Mesodermal cell (in vitro differentiated cells): ENCODE measurements at regions not wholly inside any gene's neighbourhood (a gene's known extent, or its start where the extent isn't known, plus 50 kb on each side); places are given as distances from the start of the nearest gene placed in this dataset.

Experiments
- H3K27ac ChIP-seq: 2 replicates; pipeline ENCODE4 v1.7.0; 2013; ENCODE audit warnings: mild to moderate bottlenecking, low read depth, low read length, moderate library complexity; ENCODE audit not compliant: severe bottlenecking
- H3K36me3 ChIP-seq: 2 replicates; pipeline ENCODE4 v1.7.1; 2013; ENCODE audit warnings: mild to moderate bottlenecking, low read length, moderate library complexity; ENCODE audit not compliant: control insufficient read depth, insufficient read depth
- H3K4me1 ChIP-seq: one replicate; pipeline ENCODE4 v1.7.1; 2013; ENCODE audit warnings: mild to moderate bottlenecking, low read length; ENCODE audit not compliant: insufficient read depth, control insufficient read depth, poor library complexity, severe bottlenecking
- H3K4me3 ChIP-seq: 2 replicates; pipeline ENCODE4 v1.7.0; 2013; ENCODE audit warnings: low read length, control low read depth, mild to moderate bottlenecking; ENCODE audit not compliant: insufficient read depth, poor library complexity, severe bottlenecking; ENCODE audit errors: extremely low read depth
- H3K9me3 ChIP-seq: 2 replicates; pipeline ENCODE4 v1.7.1; 2013; ENCODE audit warnings: mild to moderate bottlenecking, low read length, moderate library complexity; ENCODE audit not compliant: control insufficient read depth
- WGBS, 2 experiments: methylation state at CpG; one replicate each; pipeline ENCODE4 v1.1.5; 2013; ENCODE audit warnings: missing lambda C conversion rate in 2 of 2; ENCODE audit not compliant: insufficient coverage in 2 of 2; 5-methylcytosine and 5-hydroxymethylcytosine counted together

DNA sequence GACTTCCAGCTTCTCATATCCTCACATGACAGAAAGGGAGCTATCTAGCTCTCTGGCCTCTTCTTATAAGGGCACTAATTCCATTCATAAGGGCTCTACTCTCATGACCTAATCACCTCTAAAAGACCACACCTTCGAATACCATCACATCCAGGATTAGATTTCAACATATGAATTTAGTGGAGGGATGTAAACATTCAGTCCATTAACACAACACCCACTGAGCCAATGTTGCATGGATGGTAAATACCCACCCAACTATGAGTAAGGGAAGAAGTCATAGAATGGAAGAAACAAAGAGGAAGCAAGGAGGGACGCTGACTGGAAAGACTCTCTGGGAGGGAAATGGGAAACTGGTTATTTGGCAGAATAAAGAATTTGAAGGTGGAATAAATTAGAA is 112.6 kb upstream of the CCDC112 start:
- no peak overlapping the region for H3K4me3 ChIP-seq
- H3K9me3 ChIP-seq = no peaks in the 10 kb centered on the region
- no peaks in the 10 kb centered on the region for H3K36me3 ChIP-seq
- no peak overlapping the region for H3K27ac ChIP-seq
- 78% methylated on average over 1 of the region's 2 CpGs; no CpG with 5 or more reads in 1 of the 2 experiments for WGBS, 2 experiments
- no peaks in the 10 kb centered on the region for H3K4me1 ChIP-seq

DNA sequence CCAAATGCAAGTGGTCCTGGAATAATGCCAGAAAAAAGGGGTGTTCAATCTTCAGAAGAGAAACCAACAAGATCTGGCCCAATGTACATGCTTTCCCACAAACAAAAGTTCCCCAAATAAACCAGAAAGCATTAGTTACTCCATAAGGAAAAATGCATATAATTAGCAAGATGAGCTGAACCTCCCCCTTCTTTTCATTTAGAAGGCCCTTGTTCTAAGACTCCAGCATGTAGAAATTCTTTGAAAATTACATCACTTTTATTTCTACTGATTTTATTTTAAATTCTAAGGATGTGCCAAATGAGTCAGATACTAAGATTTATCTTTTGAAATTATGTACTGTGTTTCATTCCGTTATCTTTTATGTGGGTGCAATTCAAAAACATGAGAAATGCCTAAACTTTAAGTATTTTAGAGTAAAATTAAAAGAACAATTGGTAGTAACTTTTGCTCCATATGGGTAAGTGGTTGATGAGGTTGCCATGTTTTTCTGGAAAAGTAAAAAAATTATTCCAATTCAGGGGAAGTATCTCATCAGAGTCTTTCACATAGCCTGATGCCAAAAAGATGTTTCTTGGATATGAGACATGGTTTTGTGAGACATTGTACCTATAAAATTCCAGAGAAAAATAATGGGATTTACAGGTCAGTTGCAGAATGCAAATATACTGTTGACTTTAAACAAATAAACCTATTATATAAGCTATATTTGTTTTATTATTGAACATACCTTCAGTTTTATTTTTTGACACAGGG is 106.5 kb upstream of the CCDC112 start:
- H3K4me3 ChIP-seq = no peak overlapping the region
- H3K4me1 ChIP-seq = no peaks in the 10 kb centered on the region
- H3K27ac ChIP-seq = no peak overlapping the region
- 100% methylated on average over 1 of the region's 1 CpG; no CpG with 5 or more reads in 1 of the 2 experiments for WGBS, 2 experiments
- no peaks in the 10 kb centered on the region for H3K36me3 ChIP-seq
- no peaks in the 10 kb centered on the region for H3K9me3 ChIP-seq

GRCh38 chr5:115402092-115402491 is 105.6 kb upstream of the CCDC112 start:
- Histone ChIP-seq H3K4me1 (no peaks in the 10 kb centered on the region), H3K9me3 (no peaks in the 10 kb centered on the region), H3K27ac (no peak overlapping the region), H3K36me3 (no peaks in the 10 kb centered on the region), H3K4me3 (no peak overlapping the region)
- 54 to 64% methylated on average over 3 to 4 of the region's 4 CpGs for WGBS, 2 experiments

DNA sequence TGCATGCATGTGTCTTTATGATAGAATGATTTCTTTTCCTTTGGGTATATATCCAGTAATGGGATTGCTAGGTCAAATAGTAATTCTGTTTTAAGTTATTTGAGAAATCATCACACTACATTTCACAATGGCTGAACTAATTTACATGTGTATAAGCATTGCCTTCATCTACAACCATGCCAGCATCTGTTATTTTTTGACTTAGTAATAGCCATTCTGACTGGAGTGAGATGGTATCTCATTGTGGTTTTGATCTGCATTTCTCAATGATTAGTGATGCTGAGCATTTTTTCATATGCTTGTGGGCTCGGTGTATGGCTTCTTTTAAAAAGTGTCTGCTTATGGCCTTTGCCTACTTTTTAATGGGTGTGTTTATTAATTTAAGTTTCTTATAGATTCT is 102.3 kb upstream of the CCDC112 start:
- no peaks in the 10 kb centered on the region for H3K36me3 ChIP-seq
- no peaks in the 10 kb centered on the region for H3K9me3 ChIP-seq
- no peak overlapping the region for H3K27ac ChIP-seq
- H3K4me3 ChIP-seq = no peak overlapping the region
- 80 to 83% methylated on average over 1 of the region's 1 CpG for WGBS, 2 experiments
- H3K4me1 ChIP-seq = no peaks in the 10 kb centered on the region

- 100% methylated on average over 1 of the region's 2 CpGs for WGBS, 2 experiments
- Histone ChIP-seq H3K36me3 (no peaks in the 10 kb centered on the region), H3K9me3 (no peaks in the 10 kb centered on the region), H3K27ac (no peak overlapping the region), H3K4me1 (no peaks in the 10 kb centered on the region), H3K4me3 (no peak overlapping the region)
These were observed 100.2 kb upstream of the CCDC112 start for GRCh38 chr5:115396688-115397087.

DNA sequence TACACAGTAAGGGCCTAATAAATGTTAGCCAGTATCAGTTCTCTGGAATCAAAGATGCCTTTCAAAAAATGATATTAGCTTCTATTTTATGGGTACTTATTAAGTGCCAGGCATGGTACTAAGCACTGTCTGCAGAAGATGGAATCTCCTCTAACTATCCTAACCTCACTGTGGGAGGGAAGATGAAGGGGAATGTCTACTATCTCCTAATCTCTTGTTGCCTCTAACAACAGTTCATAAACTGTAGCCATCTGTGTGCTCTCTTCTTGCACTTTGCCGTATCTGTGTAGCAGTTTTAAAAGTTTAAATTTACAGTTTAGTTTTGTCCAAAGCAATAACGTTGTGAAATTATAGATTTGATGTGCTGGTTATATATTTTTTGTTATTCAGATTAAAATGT is 99.6 kb upstream of the CCDC112 start:
- no peaks in the 10 kb centered on the region for H3K4me1 ChIP-seq
- no CpG with 5 or more reads among the region's 2 CpGs for WGBS, 2 experiments
- no peak overlapping the region for H3K4me3 ChIP-seq
- H3K36me3 ChIP-seq = no peaks in the 10 kb centered on the region
- no peaks in the 10 kb centered on the region for H3K9me3 ChIP-seq
- H3K27ac ChIP-seq = no peak overlapping the region

DNA sequence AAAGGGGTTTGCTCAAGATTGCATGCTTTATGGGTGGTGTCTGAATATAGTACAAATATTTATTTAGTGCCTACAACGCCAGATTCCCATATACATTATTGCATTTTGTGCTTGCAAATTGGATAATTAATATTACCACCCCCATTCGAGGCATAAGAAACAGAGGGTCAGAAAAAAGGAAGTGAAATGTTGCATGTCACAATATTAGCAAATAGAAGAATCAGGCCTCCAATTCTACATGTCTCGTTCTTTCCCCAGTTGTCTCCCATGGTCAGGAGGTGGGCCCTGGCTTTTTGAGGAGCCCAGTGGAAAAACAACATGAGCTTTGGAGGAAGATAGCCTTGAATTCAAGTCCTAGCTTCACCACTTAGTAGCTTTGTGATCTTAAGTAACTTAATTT is 98.1 kb upstream of the CCDC112 start:
- no peaks in the 10 kb centered on the region for H3K4me1 ChIP-seq
- H3K9me3 ChIP-seq = no peaks in the 10 kb centered on the region
- no peak overlapping the region for H3K4me3 ChIP-seq
- no peaks in the 10 kb centered on the region for H3K36me3 ChIP-seq
- WGBS, 2 experiments = 67% methylated on average over 1 of the region's 3 CpGs; no CpG with 5 or more reads in 1 of the 2 experiments
- no peak overlapping the region for H3K27ac ChIP-seq

DNA sequence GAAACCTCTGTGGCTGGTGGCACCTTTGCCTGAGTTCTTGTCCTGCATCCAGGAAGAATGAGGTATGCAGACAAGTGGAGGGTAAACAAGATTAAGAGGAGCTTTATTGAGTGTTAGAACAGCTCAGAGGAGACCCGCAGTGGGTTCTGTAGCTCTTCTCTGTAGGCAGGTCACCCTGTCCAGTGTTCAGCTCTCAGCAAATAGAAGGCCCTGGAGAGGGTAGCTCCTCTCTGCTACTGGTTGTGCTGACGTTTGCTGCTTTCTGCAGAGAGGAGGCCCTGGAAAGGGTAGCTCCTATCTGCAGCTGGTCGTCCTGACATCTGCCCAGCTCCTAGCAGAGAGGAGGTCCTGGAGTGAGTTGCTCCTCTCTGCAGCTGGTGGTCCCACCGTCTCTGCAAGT is 96.8 kb upstream of the CCDC112 start:
- H3K27ac ChIP-seq = no peak overlapping the region
- no peaks in the 10 kb centered on the region for H3K4me1 ChIP-seq
- WGBS, 2 experiments = 86 to 93% methylated on average over 4 of the region's 4 CpGs

GRCh38 chr5:115392611-115393010 is 96.2 kb upstream of the CCDC112 start:
- no CpG with 5 or more reads among the region's 1 CpG for WGBS, 2 experiments

More for the DNA sequence above, 96.8 kb upstream of the CCDC112 start:
- no peaks in the 10 kb centered on the region for H3K36me3 ChIP-seq
- H3K9me3 ChIP-seq = no peaks in the 10 kb centered on the region
- H3K4me3 ChIP-seq = no peak overlapping the region

GRCh38 chr5:115391780-115392179 is 95.3 kb upstream of the CCDC112 start:
- Histone ChIP-seq H3K4me3 (no peak overlapping the region), H3K27ac (no peak overlapping the region), H3K36me3 (no peaks in the 10 kb centered on the region), H3K4me1 (no peaks in the 10 kb centered on the region), H3K9me3 (no peaks in the 10 kb centered on the region)
- WGBS, 2 experiments = 83 to 89% methylated on average over 4 to 5 of the region's 5 CpGs

More at GRCh38 chr5:115392611-115393010, 96.2 kb upstream of the CCDC112 start:
- no peaks in the 10 kb centered on the region for H3K9me3 ChIP-seq
- H3K4me3 ChIP-seq = no peak overlapping the region
- no peaks in the 10 kb centered on the region for H3K36me3 ChIP-seq
- H3K27ac ChIP-seq = no peak overlapping the region
- H3K4me1 ChIP-seq = no peaks in the 10 kb centered on the region

DNA sequence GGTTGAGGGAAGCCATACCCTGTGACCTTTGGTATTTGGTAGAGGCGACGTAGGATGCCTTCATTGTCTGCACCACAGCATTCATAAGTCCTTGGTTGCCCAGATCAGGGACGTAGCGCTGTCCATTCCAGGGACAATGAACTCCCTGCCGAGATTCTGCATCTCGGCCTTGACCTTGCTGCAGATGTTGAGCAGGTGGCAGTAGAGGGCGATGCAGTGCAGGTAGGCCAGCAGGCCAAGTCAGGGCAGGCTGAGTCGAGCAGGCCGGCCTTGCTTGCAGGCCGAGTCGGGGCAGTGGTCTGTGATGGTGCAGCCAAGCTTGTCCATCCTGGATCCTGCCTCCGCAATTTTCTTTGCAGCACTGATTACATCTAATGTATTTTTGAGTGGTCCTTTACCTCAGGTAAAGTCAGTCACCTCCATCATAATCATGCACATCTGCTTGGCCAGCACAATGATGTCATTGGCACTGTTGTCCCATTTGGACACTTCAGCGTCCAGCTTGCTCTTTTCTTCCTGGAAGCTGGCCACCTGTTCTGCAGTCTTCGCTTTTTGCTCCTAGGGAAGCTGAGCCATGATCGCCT is 93.4 kb upstream of the CCDC112 start:
- H3K4me1 ChIP-seq = no peaks in the 10 kb centered on the region
- H3K9me3 ChIP-seq = no peaks in the 10 kb centered on the region
- WGBS, 2 experiments = 85 to 91% methylated on average over 11 to 14 of the region's 15 CpGs

More for the DNA sequence above, 93.4 kb upstream of the CCDC112 start:
- Histone ChIP-seq H3K27ac (no peak overlapping the region), H3K36me3 (no peaks in the 10 kb centered on the region), H3K4me3 (no peak overlapping the region)
